Panc1 (cell line): ENCODE measurements at regions not wholly inside any gene's neighbourhood (a gene's known extent, or its start where the extent isn't known, plus 50 kb on each side); places are given as distances from the start of the nearest gene placed in this dataset.

ENCODE experiments used
- POLR2AphosphoS5 ChIP-seq: IDR thresholded peaks from 2 replicates; pipeline ENCODE4 v1.6.1; 2012; ENCODE audit warnings: mild to moderate bottlenecking, low read depth, low read length, moderate library complexity
- SIN3A ChIP-seq: IDR thresholded peaks from 2 replicates; pipeline ENCODE4 v1.6.1; 2012; ENCODE audit warnings: low read depth, mild to moderate bottlenecking, low read length, moderate library complexity, borderline replicate concordance; ENCODE audit not compliant: insufficient read depth
- TF ChIP-seq, protein P1 (sequence below): fragments of 450-650 bp; IDR thresholded peaks from 2 replicates; pipeline ENCODE4 v1.5.1; 2017; ENCODE audit warnings: mild to moderate bottlenecking

DNA sequence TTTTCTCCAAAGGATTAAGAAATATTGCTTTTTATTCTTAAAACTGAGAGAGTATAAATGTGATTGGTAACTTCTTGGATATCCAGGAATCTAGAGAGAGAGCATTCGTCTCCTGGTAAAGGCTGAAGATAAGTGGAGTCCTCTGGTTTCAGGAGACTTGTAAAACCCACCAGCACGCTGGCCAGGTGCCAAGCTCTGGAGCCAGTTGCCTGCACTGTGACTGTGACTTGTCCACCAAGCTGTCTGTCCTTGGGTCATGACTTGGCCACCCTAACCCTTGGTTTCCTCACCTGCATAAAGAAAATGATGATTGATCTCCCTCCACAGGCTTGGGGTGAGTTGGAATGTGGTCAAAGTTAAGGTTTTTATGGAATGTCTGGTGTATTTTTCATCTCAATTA is 185.4 kb upstream of the NCKAP5 start:
- TF ChIP-seq, protein P1, sequence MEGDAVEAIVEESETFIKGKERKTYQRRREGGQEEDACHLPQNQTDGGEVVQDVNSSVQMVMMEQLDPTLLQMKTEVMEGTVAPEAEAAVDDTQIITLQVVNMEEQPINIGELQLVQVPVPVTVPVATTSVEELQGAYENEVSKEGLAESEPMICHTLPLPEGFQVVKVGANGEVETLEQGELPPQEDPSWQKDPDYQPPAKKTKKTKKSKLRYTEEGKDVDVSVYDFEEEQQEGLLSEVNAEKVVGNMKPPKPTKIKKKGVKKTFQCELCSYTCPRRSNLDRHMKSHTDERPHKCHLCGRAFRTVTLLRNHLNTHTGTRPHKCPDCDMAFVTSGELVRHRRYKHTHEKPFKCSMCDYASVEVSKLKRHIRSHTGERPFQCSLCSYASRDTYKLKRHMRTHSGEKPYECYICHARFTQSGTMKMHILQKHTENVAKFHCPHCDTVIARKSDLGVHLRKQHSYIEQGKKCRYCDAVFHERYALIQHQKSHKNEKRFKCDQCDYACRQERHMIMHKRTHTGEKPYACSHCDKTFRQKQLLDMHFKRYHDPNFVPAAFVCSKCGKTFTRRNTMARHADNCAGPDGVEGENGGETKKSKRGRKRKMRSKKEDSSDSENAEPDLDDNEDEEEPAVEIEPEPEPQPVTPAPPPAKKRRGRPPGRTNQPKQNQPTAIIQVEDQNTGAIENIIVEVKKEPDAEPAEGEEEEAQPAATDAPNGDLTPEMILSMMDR: no peak
- TF ChIP-seq POLR2AphosphoS5 (no peak), SIN3A (no peak)
